HepG2 (cell line): ENCODE measurements at regions not wholly inside any gene's neighbourhood (a gene's known extent, or its start where the extent isn't known, plus 50 kb on each side); places are given as distances from the start of the nearest gene placed in this dataset.

ENCODE experiments used
- ATAC-seq: fragments of 200-7000 bp; cut with Tn5 transposase; 3 replicates; pipeline ENCODE4 v1.9.1; 2020; ENCODE audit warnings: mild to moderate bottlenecking, moderate library complexity
- BruUV-seq: library from RNA; stranded (reverse); fragments of 400-500 nt; replicated peaks from 2 replicates; lab custom pipeline; 2021; lab: Mats Ljungman, UMichigan
- CTCF ChIA-PET: fragments of 300-600 bp; formaldehyde crosslinking; extraction: SDS; loops from one replicate; lab custom pipeline; 2021; ENCODE audit warnings: low total read pairs, inconsistent platforms, low intra/inter-chr PET ratio; lab: Yijun Ruan, JAX
- POLR2A ChIA-PET: fragments of 350-600 bp; sonication (Branson Sonifier 250); formaldehyde crosslinking; loops from one replicate; lab custom pipeline; 2020; ENCODE audit warnings: antibody characterized with exemption, inconsistent platforms; lab: Yijun Ruan, JAX
- DNase-seq: peaks from one replicate; pipeline ENCODE4 v3.0.0-alpha.2; 2015; ENCODE audit warnings: low spot score
- FAIRE-seq: peaks from 3 replicates; lab custom pipeline; 2011; peaks lifted over from hg19 to GRCh38; lab: Jason Lieb, UNC
- H2AFZ ChIP-seq: one replicate; pipeline ENCODE4 v1.6.1; 2011; ENCODE audit warnings: low read length, inconsistent platforms
- H3K27ac ChIP-seq: fragments of 300-600 bp; 3 replicates; pipeline ENCODE4 v1.8.0; 2011; ENCODE audit warnings: mixed run types, mild to moderate bottlenecking, mixed read lengths, low read length, inconsistent platforms; ENCODE audit not compliant: insufficient read depth; ENCODE audit errors: extremely low read length
- H3K27me3 ChIP-seq, 2 experiments: fragments of 200-600 bp in 1 of 2; 2 replicates in 1 of 2; 3 replicates in 1 of 2; pipeline versions ENCODE4 v1.6.0 to v1.8.0; 2011; ENCODE audit warnings: low read length in 2 of 2, mild to moderate bottlenecking in 2 of 2, moderate library complexity in 2 of 2, inconsistent platforms in 1 of 2; ENCODE audit not compliant: insufficient read depth in 2 of 2, control insufficient read depth in 1 of 2
- H3K36me3 ChIP-seq, 2 experiments: fragments of 200-600 bp in 1 of 2; replicated peaks in 1 of 2; 2 replicates in 1 of 2; 3 replicates in 1 of 2; pipeline versions ENCODE4 v1.5.1 to v1.8.0; 2011; ENCODE audit warnings: low read length in 2 of 2, inconsistent platforms in 1 of 2; ENCODE audit not compliant: insufficient read depth in 2 of 2, control insufficient read depth in 1 of 2
- H3K4me1 ChIP-seq: 2 replicates; pipeline ENCODE4 v1.5.1; 2012; ENCODE audit warnings: low read length, inconsistent platforms; ENCODE audit not compliant: insufficient read depth
- H3K4me2 ChIP-seq: 2 replicates; pipeline ENCODE4 v1.6.0; 2011; ENCODE audit warnings: low read depth, low read length, inconsistent platforms
- H3K4me3 ChIP-seq, 3 experiments: fragments of 200-600 bp in 1 of 3; sonication (generic), shearing (Covaris generic) in 1 of 3; replicated peaks in 1 of 3; 2 replicates each; pipeline ENCODE4 v1.5.1; 2011 to 2016; ENCODE audit warnings: low read length in 3 of 3, inconsistent platforms in 2 of 3, low read depth in 2 of 3, mild to moderate bottlenecking in 2 of 3, control low read depth in 1 of 3, mixed read lengths in 1 of 3; ENCODE audit not compliant: insufficient read depth in 1 of 3
- H3K79me2 ChIP-seq: one replicate; pipeline ENCODE4 v1.6.1; 2011; ENCODE audit warnings: low read length, inconsistent platforms; ENCODE audit not compliant: insufficient read depth
- H3K9ac ChIP-seq: 2 replicates; pipeline ENCODE4 v1.6.0; 2011; ENCODE audit warnings: mild to moderate bottlenecking, low read depth, low read length, inconsistent platforms; ENCODE audit not compliant: insufficient read depth
- H3K9me3 ChIP-seq: 2 replicates; pipeline ENCODE4 v1.5.1; 2012; ENCODE audit warnings: mild to moderate bottlenecking, low read length
- H4K20me1 ChIP-seq: 2 replicates; pipeline ENCODE4 v1.6.0; 2011; ENCODE audit warnings: inconsistent platforms, mild to moderate bottlenecking, low read length, moderate library complexity; ENCODE audit not compliant: insufficient read depth
- ATF3 ChIP-seq: sonication (generic); formaldehyde crosslinking; IDR thresholded peaks from 2 replicates; pipeline ENCODE4 v1.4.0; 2020; ENCODE audit warnings: missing genetic modification reagents
- HINFP ChIP-seq: sonication (generic); formaldehyde crosslinking; IDR thresholded peaks from 2 replicates; pipeline ENCODE4 v1.4.0; 2020; ENCODE audit warnings: low read depth, mild to moderate bottlenecking, missing genetic modification reagents
- HNRNPL ChIP-seq: fragments of 200-400 bp; formaldehyde crosslinking; IDR thresholded peaks from 2 replicates; pipeline ENCODE4 v1.6.1; 2017; ENCODE audit warnings: mild to moderate bottlenecking, low read depth, low read length
- HOXA5 ChIP-seq: sonication (generic); formaldehyde crosslinking; IDR thresholded peaks from 2 replicates; pipeline ENCODE4 v1.4.0; 2020; ENCODE audit warnings: missing genetic modification reagents
- IRF1 ChIP-seq: sonication (generic); formaldehyde crosslinking; IDR thresholded peaks from 2 replicates; pipeline ENCODE4 v1.4.0; 2020; ENCODE audit warnings: low read depth, mild to moderate bottlenecking, missing genetic modification reagents
- MAF1 ChIP-seq: sonication (generic); formaldehyde crosslinking; IDR thresholded peaks from 2 replicates; pipeline ENCODE4 v1.5.0; 2020; ENCODE audit warnings: missing genetic modification reagents, borderline replicate concordance
- NFIC ChIP-seq: IDR thresholded peaks from 2 replicates; pipeline ENCODE4 v1.6.1; 2012; ENCODE audit warnings: mild to moderate bottlenecking, low read length, inconsistent platforms
- POLR2A ChIP-seq, 2 experiments: IDR thresholded peaks; 2 replicates each; pipeline ENCODE4 v1.6.1; 2011; ENCODE audit warnings: low read depth in 2 of 2, low read length in 2 of 2, mild to moderate bottlenecking in 1 of 2, moderate library complexity in 1 of 2; ENCODE audit not compliant: insufficient read depth in 1 of 2
- POLR2AphosphoS5 ChIP-seq: IDR thresholded peaks from 2 replicates; pipeline ENCODE4 v1.6.1; 2012; ENCODE audit warnings: low read depth, low read length
- TARDBP ChIP-seq: sonication (generic); formaldehyde crosslinking; IDR thresholded peaks from 2 replicates; pipeline ENCODE4 v1.8.0; 2022; ENCODE audit warnings: mild to moderate bottlenecking, missing genetic modification reagents
- THAP11 ChIP-seq: IDR thresholded peaks from 2 replicates; pipeline ENCODE4 v1.6.1; 2016; ENCODE audit warnings: missing biosample characterization, missing genetic modification reagents
- THAP7 ChIP-seq: sonication (generic); formaldehyde crosslinking; IDR thresholded peaks from 2 replicates; pipeline ENCODE4 v1.8.1; 2023; ENCODE audit warnings: mild to moderate bottlenecking, missing genetic modification reagents
- ZNF225 ChIP-seq: sonication (generic); formaldehyde crosslinking; IDR thresholded peaks from 2 replicates; pipeline ENCODE4 v1.4.0; 2020; ENCODE audit warnings: mild to moderate bottlenecking, missing genetic modification reagents
- ZNF382 ChIP-seq: sonication (generic); formaldehyde crosslinking; IDR thresholded peaks from 2 replicates; pipeline ENCODE4 v1.5.0; 2020; ENCODE audit warnings: missing genetic modification reagents, mild to moderate bottlenecking, borderline replicate concordance
- ZNF775 ChIP-seq: sonication (generic); formaldehyde crosslinking; IDR thresholded peaks from 2 replicates; pipeline ENCODE4 v1.4.0; 2020; ENCODE audit warnings: missing genetic modification reagents, mild to moderate bottlenecking, moderate library complexity, borderline replicate concordance
- in situ Hi-C: cut with HindIII; loops from 2 replicates; pipeline ENCODE4 v1.10.0; 2017; ENCODE audit warnings: low pct_unique_long_range_greater_than_20kb; ENCODE audit not compliant: extremely low pct_ligation_motif_present
- intact Hi-C: fragments of 100-400 bp; cut with micrococcal nuclease; formaldehyde crosslinking; loops from one replicate; pipeline ENCODE4 v1.10.0; 2022; ENCODE audit not compliant: unreplicated experiment

GRCh38 chr12:97685360-97685759 lies 222.8 kb downstream of the RMST start:
- Histone ChIP-seq H3K9me3 (no peaks in the 10 kb centered on the region), H3K9ac (no peak overlapping the region), H3K27me3 (no peaks in the 10 kb centered on the region), H4K20me1 (no peaks in the 10 kb centered on the region), H3K36me3 (no peaks in the 10 kb centered on the region), H3K27ac (no peak overlapping the region), H3K4me1 (no peaks in the 10 kb centered on the region), H3K4me2 (no peak overlapping the region), H2AFZ (no peak overlapping the region), H3K4me3 (no peak overlapping the region), H3K79me2 (no peaks in the 10 kb centered on the region)
- in situ Hi-C loops (no loop called here), intact Hi-C loops (no loop called here)
- CTCF ChIA-PET, result no interaction called here
- POLR2A ChIA-PET, result no interaction called here
- ATAC-seq, result no peak
- BruUV-seq, result no TSS peak
- no peak for DNase-seq
- TF ChIP-seq MAF1, result no peak
- no peak for TF ChIP-seq ZNF382 (CRISPR knock-in tag)
- no peak for TF ChIP-seq ATF3 (CRISPR knock-in tag)
- TF ChIP-seq TARDBP, result no peak
- no peak for TF ChIP-seq POLR2AphosphoS5
- TF ChIP-seq HNRNPL, result no peak
- no peak for TF ChIP-seq ZNF775 (CRISPR knock-in tag)
- TF ChIP-seq HINFP (CRISPR knock-in tag), result no peak
- TF ChIP-seq ZNF225 (CRISPR knock-in tag), result no peak
- TF ChIP-seq HOXA5 (CRISPR knock-in tag), result no peak
- no peak for TF ChIP-seq THAP11 (CRISPR knock-in tag)
- TF ChIP-seq THAP7 (CRISPR knock-in tag), result no peak
- no peak for TF ChIP-seq POLR2A (IDR thresholded peaks at IDR 0.05; ENCODE audit: insufficient read depth in 1 of 2, low read depth in 2 of 2, low read length in 2 of 2)
- TF ChIP-seq NFIC, result no peak
- no peak for TF ChIP-seq IRF1 (CRISPR knock-in tag)
- no peak for FAIRE-seq
